RWPE1 (cell line): ENCODE measurements at regions not wholly inside any gene's neighbourhood (a gene's known extent, or its start where the extent isn't known, plus 50 kb on each side); places are given as distances from the start of the nearest gene placed in this dataset.
A peak's percentile ranks its signal among the peaks of the same experiment; 100 is the strongest.

Experiments
- CTCF ChIA-PET: fragments of 350-600 bp; sonication (Branson Sonifier 250); formaldehyde crosslinking; extraction: SDS; loops from one replicate; lab custom pipeline; 2021; lab: Yijun Ruan, JAX
- POLR2A ChIA-PET: fragments of 400-600 bp; formaldehyde crosslinking; extraction: SDS; loops from one replicate; lab custom pipeline; 2020; ENCODE audit warnings: antibody characterized with exemption; ENCODE audit not compliant: low non-redundant PET; lab: Yijun Ruan, JAX
- DNase-seq: peaks from one replicate; pipeline ENCODE4 v3.0.0; 2012; ENCODE audit warnings: low spot score
- H3K27ac ChIP-seq: fragments of 450-650 bp; 2 replicates; pipeline ENCODE4 v1.5.1; 2017
- CTCF ChIP-seq: fragments of 450-650 bp; conservative IDR thresholded peaks from 2 replicates; pipeline ENCODE4 v1.5.1; 2017; ENCODE audit warnings: low read depth, mild to moderate bottlenecking

GRCh38 chr10:118148247-118148646 lies 101.5 kb upstream of the RAB11FIP2 start:
- CTCF ChIA-PET: interaction anchor here (0.6 kb wide), 1 partner anchor 8 kb away, joined by 3 read pairs; no protein-coding TSS in a partner anchor
- DNase-seq: no peak
- no peak for TF ChIP-seq CTCF
- H3K27ac ChIP-seq: no peak overlapping the region
- POLR2A ChIA-PET: no interaction called here

GRCh38 chr10:118145256-118145655 lies 98.5 kb upstream of the RAB11FIP2 start:
- no peak for DNase-seq
- no peak overlapping the region for H3K27ac ChIP-seq
- POLR2A ChIA-PET: no interaction called here
- TF ChIP-seq CTCF: no peak
- CTCF ChIA-PET: interaction anchor here (0.6 kb wide), 1 partner anchor 313 kb away, joined by 4 read pairs; no protein-coding TSS in a partner anchor

- DNase-seq: no peak
- CTCF ChIA-PET: no interaction called here
- no peak for TF ChIP-seq CTCF
- POLR2A ChIA-PET: no interaction called here
- no peak overlapping the region for H3K27ac ChIP-seq
Observed at GRCh38 chr10:118141471-118141870, 94.7 kb upstream of the RAB11FIP2 start.

- ChIA-PET CTCF (no interaction called here), POLR2A (no interaction called here)
- TF ChIP-seq CTCF: no peak
- no peak overlapping the region for H3K27ac ChIP-seq
- DNase-seq: peak; percentile 12
Observed at GRCh38 chr10:118139321-118139720, 92.6 kb upstream of the RAB11FIP2 start.

GRCh38 chr10:118128675-118129074 lies 81.9 kb upstream of the RAB11FIP2 start:
- ChIA-PET CTCF (no interaction called here), POLR2A (no interaction called here)
- TF ChIP-seq CTCF: no peak
- H3K27ac ChIP-seq: no peak overlapping the region
- DNase-seq: no peak

GRCh38 chr10:118118716-118119115 lies 72.0 kb upstream of the RAB11FIP2 start:
- CTCF ChIA-PET: no interaction called here
- no peak for TF ChIP-seq CTCF
- POLR2A ChIA-PET: no interaction called here
- no peak overlapping the region for H3K27ac ChIP-seq
- DNase-seq: no peak
